K562 (cell line): ENCODE measurements at regions not wholly inside any gene's neighbourhood (a gene's known extent, or its start where the extent isn't known, plus 50 kb on each side); places are given as distances from the start of the nearest gene placed in this dataset.
A peak's percentile ranks its signal among the peaks of the same experiment; 100 is the strongest.

Experiments
- BACH1 ChIP-seq: fragments of 200-800 bp; sonication (Bioruptor generic); IDR thresholded peaks from 2 replicates; pipeline ENCODE4 v1.6.1; 2016; ENCODE audit warnings: missing genetic modification characterization, missing compliant biosample characterization
- HDAC1 ChIP-seq, 2 experiments: fragments of 450-650 bp; IDR thresholded peaks; 2 replicates each; pipeline ENCODE4 v1.6.1; 2016 to 2017; ENCODE audit warnings: inconsistent platforms in 1 of 2, mild to moderate bottlenecking in 1 of 2, moderate library complexity in 1 of 2
- KLF1 ChIP-seq: fragments of 450-650 bp; IDR thresholded peaks from 2 replicates; pipeline ENCODE4 v1.6.1; 2016; ENCODE audit warnings: missing genetic modification characterization, missing compliant biosample characterization
- LCOR ChIP-seq: sonication (generic); formaldehyde crosslinking; IDR thresholded peaks from 2 replicates; pipeline ENCODE4 v1.8.0; 2022; ENCODE audit warnings: mild to moderate bottlenecking, missing genetic modification reagents
- MAFF ChIP-seq: IDR thresholded peaks from 2 replicates; pipeline ENCODE4 v1.6.1; 2012; ENCODE audit warnings: low read length, improper control_type of control experiment
- NFIX ChIP-seq: fragments of 250-450 bp; sonication (Bioruptor Pico); IDR thresholded peaks from 2 replicates; pipeline ENCODE4 v1.4.0; 2020; ENCODE audit warnings: low read depth, mild to moderate bottlenecking, moderate library complexity
- PCBP1 ChIP-seq: fragments of 200-400 bp; formaldehyde crosslinking; IDR thresholded peaks from 2 replicates; pipeline ENCODE4 v1.6.1; 2018; ENCODE audit warnings: mild to moderate bottlenecking, low read depth, low read length; ENCODE audit not compliant: poor library complexity, severe bottlenecking
- PTRF ChIP-seq: fragments of 450-650 bp; IDR thresholded peaks from 2 replicates; pipeline ENCODE4 v1.6.1; 2016; ENCODE audit warnings: mild to moderate bottlenecking, missing genetic modification characterization, missing compliant biosample characterization
- RBM14 ChIP-seq: fragments of 200-400 bp; formaldehyde crosslinking; IDR thresholded peaks from 2 replicates; pipeline ENCODE4 v1.6.1; 2018; ENCODE audit warnings: low read depth, mild to moderate bottlenecking, low read length, moderate library complexity, borderline replicate concordance; ENCODE audit not compliant: insufficient read depth
- SIRT6 ChIP-seq: IDR thresholded peaks from one replicate; pipeline ENCODE4 v1.6.1; 2012; ENCODE audit warnings: low read depth, mild to moderate bottlenecking, control low read depth, inconsistent platforms, low read length, moderate library complexity
- SNRNP70 ChIP-seq: fragments of 200-400 bp; formaldehyde crosslinking; optimal IDR thresholded peaks from 2 replicates; pipeline ENCODE3; 2017; ENCODE audit warnings: low read depth, low read length
- ZFPM2 ChIP-seq: fragments of 250-450 bp; sonication (Bioruptor Pico); IDR thresholded peaks from 2 replicates; pipeline ENCODE4 v1.5.1; 2022; ENCODE audit warnings: mild to moderate bottlenecking
- TF ChIP-seq, protein P1 (sequence below): fragments of 200-600 bp; sonication (generic); IDR thresholded peaks from one replicate; pipeline ENCODE4 v1.6.1; 2012; ENCODE audit warnings: mild to moderate bottlenecking, low read depth, low read length, inconsistent platforms
- TF ChIP-seq, protein P2 (sequence below): fragments of 150-350 bp; conservative IDR thresholded peaks from 2 replicates; pipeline ENCODE4 v1.6.1; 2014; ENCODE audit warnings: low read length

DNA sequence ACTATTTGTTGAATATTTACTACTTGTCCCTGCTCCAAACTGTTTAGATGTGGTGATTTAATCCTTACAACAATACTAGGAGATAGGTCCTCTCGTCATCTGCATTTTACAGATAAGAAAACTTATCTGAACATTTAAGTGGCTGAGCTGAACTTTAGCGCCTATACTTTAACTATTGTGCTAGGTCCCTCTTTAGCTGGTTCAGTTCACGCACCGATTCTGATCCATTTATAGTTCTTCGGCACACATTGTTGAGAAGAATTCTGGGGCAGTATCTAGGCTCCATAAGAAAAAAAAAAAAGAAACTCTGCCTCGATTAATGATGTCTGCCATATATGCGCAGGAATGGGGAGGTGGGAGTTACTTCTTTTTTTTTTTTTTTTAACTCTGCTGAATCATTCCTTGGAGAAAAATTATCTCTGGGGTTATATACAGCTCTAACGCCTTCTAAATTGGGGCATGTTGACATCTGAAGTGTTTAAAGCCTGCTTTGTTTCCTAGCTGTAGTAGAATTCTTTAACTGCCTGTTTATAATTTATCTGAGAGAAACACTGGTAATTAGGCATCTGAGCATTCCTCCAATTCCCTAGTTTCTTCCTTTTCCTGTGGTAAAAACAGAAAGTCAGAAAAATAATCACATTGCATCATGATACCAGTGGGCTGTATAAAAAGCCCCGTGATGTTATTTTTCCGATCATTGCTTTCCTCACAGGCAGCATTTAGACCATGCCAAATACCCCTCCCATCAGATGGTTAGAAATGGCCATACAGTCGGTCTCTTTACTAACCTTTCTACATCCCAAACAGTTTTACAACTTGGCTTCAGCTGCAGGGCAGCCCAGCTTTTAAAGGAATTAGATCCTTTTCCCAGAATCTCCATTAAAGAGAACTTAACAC, 98.5 kb upstream of the KDM7A start (continued):
- TF ChIP-seq, protein P1, sequence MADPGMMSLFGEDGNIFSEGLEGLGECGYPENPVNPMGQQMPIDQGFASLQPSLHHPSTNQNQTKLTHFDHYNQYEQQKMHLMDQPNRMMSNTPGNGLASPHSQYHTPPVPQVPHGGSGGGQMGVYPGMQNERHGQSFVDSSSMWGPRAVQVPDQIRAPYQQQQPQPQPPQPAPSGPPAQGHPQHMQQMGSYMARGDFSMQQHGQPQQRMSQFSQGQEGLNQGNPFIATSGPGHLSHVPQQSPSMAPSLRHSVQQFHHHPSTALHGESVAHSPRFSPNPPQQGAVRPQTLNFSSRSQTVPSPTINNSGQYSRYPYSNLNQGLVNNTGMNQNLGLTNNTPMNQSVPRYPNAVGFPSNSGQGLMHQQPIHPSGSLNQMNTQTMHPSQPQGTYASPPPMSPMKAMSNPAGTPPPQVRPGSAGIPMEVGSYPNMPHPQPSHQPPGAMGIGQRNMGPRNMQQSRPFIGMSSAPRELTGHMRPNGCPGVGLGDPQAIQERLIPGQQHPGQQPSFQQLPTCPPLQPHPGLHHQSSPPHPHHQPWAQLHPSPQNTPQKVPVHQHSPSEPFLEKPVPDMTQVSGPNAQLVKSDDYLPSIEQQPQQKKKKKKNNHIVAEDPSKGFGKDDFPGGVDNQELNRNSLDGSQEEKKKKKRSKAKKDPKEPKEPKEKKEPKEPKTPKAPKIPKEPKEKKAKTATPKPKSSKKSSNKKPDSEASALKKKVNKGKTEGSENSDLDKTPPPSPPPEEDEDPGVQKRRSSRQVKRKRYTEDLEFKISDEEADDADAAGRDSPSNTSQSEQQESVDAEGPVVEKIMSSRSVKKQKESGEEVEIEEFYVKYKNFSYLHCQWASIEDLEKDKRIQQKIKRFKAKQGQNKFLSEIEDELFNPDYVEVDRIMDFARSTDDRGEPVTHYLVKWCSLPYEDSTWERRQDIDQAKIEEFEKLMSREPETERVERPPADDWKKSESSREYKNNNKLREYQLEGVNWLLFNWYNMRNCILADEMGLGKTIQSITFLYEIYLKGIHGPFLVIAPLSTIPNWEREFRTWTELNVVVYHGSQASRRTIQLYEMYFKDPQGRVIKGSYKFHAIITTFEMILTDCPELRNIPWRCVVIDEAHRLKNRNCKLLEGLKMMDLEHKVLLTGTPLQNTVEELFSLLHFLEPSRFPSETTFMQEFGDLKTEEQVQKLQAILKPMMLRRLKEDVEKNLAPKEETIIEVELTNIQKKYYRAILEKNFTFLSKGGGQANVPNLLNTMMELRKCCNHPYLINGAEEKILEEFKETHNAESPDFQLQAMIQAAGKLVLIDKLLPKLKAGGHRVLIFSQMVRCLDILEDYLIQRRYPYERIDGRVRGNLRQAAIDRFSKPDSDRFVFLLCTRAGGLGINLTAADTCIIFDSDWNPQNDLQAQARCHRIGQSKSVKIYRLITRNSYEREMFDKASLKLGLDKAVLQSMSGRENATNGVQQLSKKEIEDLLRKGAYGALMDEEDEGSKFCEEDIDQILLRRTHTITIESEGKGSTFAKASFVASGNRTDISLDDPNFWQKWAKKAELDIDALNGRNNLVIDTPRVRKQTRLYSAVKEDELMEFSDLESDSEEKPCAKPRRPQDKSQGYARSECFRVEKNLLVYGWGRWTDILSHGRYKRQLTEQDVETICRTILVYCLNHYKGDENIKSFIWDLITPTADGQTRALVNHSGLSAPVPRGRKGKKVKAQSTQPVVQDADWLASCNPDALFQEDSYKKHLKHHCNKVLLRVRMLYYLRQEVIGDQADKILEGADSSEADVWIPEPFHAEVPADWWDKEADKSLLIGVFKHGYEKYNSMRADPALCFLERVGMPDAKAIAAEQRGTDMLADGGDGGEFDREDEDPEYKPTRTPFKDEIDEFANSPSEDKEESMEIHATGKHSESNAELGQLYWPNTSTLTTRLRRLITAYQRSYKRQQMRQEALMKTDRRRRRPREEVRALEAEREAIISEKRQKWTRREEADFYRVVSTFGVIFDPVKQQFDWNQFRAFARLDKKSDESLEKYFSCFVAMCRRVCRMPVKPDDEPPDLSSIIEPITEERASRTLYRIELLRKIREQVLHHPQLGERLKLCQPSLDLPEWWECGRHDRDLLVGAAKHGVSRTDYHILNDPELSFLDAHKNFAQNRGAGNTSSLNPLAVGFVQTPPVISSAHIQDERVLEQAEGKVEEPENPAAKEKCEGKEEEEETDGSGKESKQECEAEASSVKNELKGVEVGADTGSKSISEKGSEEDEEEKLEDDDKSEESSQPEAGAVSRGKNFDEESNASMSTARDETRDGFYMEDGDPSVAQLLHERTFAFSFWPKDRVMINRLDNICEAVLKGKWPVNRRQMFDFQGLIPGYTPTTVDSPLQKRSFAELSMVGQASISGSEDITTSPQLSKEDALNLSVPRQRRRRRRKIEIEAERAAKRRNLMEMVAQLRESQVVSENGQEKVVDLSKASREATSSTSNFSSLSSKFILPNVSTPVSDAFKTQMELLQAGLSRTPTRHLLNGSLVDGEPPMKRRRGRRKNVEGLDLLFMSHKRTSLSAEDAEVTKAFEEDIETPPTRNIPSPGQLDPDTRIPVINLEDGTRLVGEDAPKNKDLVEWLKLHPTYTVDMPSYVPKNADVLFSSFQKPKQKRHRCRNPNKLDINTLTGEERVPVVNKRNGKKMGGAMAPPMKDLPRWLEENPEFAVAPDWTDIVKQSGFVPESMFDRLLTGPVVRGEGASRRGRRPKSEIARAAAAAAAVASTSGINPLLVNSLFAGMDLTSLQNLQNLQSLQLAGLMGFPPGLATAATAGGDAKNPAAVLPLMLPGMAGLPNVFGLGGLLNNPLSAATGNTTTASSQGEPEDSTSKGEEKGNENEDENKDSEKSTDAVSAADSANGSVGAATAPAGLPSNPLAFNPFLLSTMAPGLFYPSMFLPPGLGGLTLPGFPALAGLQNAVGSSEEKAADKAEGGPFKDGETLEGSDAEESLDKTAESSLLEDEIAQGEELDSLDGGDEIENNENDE, result no peak
- no peak for TF ChIP-seq ZFPM2 (CRISPR knock-in tag)
- no peak for TF ChIP-seq RBM14
- no peak for TF ChIP-seq LCOR (CRISPR knock-in tag)
- TF ChIP-seq PTRF (tag), result no peak
- no peak for TF ChIP-seq SNRNP70
- TF ChIP-seq BACH1 (tag), result peak; percentile 51; the same call in 1 of the 2 replicates
- TF ChIP-seq NFIX (CRISPR knock-in tag), result no peak
- 0 out of 4 replicates have a peak, but pooled peaks of 1 of the 2 experiments have one; percentile 34 for TF ChIP-seq HDAC1 (IDR thresholded peaks at IDR 0.05)
- TF ChIP-seq MAFF, result peak; percentile 86
- no peak for TF ChIP-seq PCBP1
- TF ChIP-seq KLF1 (tag), result no peak
- TF ChIP-seq SIRT6, result no peak
- TF ChIP-seq, protein P2, sequence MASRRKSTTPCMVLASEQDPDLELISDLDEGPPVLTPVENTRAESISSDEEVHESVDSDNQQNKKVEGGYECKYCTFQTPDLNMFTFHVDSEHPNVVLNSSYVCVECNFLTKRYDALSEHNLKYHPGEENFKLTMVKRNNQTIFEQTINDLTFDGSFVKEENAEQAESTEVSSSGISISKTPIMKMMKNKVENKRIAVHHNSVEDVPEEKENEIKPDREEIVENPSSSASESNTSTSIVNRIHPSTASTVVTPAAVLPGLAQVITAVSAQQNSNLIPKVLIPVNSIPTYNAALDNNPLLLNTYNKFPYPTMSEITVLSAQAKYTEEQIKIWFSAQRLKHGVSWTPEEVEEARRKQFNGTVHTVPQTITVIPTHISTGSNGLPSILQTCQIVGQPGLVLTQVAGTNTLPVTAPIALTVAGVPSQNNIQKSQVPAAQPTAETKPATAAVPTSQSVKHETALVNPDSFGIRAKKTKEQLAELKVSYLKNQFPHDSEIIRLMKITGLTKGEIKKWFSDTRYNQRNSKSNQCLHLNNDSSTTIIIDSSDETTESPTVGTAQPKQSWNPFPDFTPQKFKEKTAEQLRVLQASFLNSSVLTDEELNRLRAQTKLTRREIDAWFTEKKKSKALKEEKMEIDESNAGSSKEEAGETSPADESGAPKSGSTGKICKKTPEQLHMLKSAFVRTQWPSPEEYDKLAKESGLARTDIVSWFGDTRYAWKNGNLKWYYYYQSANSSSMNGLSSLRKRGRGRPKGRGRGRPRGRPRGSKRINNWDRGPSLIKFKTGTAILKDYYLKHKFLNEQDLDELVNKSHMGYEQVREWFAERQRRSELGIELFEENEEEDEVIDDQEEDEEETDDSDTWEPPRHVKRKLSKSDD, result no peak
